DMS53 (cell line): ENCODE measurements at regions not wholly inside any gene's neighbourhood (a gene's known extent, or its start where the extent isn't known, plus 50 kb on each side); places are given as distances from the start of the nearest gene placed in this dataset.

ENCODE experiments used
- DNase-seq: peaks from one replicate; lab custom pipeline; 2025; lab: John Stamatoyannopoulos, UW

DNA sequence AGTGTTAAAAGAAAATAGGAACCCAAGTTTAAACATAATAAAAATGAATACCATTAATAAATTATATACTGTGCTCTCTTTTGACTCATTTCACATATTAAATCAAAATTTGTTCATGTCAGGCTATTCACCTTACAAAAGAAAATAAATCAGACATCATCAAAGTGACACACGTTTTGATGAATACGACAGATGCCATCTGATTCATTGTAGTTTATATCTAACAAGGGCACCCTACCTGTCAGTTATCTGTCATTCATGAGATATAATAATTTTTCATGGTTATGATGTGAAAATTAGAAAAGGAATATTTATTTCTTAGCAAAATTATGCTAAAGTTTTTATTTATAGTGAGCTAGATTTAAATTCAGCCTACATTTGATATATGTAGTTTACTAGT, 188.1 kb upstream of the PCDH17 start:
- no peak for DNase-seq

GRCh38 chr13:57450356-57450755, 181.2 kb upstream of the PCDH17 start:
- DNase-seq, result no peak

DNA sequence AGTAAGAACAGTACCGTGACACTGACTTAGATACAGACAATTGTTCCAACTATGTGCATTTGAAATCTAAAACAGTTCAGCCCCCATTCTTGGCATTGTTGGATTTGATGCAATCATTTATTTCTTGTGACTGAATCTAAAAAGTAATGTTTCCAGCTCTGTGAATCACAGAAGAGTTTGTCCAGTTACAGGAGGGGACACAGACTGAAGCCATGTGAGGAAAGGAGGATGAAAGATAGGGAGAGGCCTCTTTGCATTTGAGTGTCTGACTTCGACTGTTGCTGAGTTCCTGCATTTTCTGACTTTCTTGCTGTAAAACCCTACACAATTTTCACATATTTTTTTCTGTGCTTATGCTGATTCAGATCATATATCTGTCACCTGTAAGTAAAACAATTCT, 179.3 kb upstream of the PCDH17 start:
- no peak for DNase-seq

- no peak for DNase-seq
Observed at GRCh38 chr13:57470491-57470890, 161.1 kb upstream of the PCDH17 start.

DNA sequence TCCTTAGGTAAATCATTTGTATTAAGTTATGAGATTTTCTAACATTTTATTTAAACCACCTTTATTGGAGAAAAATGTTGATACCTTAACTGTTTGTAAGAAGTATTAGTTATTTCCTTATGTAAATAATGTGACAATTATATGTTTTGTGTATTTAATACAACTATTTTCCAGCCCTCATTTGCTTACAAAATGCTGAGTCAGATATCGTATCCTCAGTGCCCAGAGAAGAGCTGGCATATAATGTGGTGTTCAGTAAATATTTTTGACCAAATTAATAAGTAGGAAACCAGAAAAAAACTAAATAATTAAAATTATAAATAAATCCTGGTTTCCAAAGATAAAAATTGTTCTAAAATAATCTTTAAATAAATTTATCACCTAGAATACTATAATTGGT, 140.2 kb upstream of the PCDH17 start:
- DNase-seq, result no peak

GRCh38 chr13:57507752-57508463, 123.6 kb upstream of the PCDH17 start:
- DNase-seq, result no peak

DNA sequence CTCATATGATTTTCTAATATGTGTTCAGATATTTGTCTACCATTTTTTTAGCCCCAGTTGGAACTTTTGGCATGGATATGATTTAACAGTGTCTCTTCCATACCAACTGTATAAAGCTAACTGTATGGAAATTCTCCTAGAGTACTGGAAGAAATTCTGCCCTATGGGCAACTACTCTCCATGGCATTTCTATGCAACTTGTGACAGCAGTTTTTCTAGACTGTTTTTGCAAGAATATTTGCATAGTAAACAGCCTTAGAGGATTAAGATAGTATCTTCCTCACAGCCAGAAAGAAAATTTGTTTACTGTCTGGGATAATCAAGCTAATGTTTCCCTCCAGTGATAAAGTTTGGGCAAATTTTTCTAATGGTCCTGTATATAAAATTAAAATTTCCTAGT, 119.9 kb upstream of the PCDH17 start:
- DNase-seq, result no peak

- peak; percentile 2 for DNase-seq
Observed at GRCh38 chr13:57527114-57527735, 104.3 kb upstream of the PCDH17 start.

GRCh38 chr13:57531256-57531655, 100.3 kb upstream of the PCDH17 start:
- no peak for DNase-seq

DNA sequence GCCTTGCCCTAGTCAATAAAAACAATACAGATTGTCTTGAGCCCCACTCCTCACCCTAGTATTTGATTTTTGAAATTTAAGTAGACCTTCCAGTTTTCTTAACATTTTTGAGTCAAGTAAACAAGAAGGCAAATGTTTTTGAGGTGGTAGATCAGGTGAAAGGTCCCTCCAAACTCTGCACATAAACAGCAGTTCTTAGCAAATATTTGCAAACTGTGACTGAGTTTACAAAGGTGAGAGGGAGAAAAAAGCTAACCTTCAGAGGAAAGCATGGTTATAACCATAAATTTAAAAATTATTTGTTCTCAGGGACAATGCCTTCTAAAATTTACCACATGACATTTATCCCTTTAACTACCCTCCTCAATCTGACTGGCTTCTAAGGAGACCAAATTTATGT, 84.6 kb upstream of the PCDH17 start:
- DNase-seq, result no peak

- no peak for DNase-seq
Observed at GRCh38 chr13:57552437-57552836, 79.1 kb upstream of the PCDH17 start.

DNA sequence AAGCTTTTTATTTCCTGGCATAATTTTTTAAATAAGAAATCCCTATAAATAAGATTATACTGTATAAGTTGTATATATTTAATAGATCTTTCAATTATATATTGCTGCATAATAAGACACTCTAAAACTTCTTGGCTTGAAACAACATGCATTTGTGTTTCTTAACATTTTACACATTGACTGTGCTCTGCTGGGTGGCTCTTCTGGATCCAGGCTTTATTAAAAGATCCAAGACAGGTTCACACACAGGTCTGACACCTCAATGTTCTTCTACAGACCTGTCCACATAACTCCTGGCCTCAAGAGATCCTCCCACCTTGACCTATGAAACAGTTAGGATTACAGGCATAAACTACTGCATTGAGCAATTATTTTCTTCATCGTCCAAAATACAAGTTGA, 77.6 kb upstream of the PCDH17 start:
- DNase-seq, result no peak

- DNase-seq, result peak; percentile 46
Observed at GRCh38 chr13:57558051-57558467, 73.5 kb upstream of the PCDH17 start.

DNA sequence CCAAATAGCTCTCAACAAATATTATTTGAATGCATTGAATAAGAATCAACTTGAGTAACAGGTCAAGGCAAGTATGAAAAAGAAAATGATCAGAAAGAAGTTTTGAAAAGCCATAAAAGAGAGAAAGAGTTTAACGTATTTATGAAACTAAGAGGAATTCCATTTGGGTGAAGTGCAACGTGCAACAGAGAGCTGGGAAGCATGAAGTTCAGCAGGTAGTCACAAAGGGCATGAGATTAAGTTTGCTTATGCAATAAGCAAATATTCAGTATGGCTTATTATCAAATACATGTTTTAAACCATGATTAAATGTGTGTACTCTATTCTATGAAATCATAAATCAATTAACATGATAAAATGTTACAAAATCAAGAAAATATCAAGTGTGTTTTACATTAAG, 62.7 kb upstream of the PCDH17 start:
- DNase-seq, result no peak

DNA sequence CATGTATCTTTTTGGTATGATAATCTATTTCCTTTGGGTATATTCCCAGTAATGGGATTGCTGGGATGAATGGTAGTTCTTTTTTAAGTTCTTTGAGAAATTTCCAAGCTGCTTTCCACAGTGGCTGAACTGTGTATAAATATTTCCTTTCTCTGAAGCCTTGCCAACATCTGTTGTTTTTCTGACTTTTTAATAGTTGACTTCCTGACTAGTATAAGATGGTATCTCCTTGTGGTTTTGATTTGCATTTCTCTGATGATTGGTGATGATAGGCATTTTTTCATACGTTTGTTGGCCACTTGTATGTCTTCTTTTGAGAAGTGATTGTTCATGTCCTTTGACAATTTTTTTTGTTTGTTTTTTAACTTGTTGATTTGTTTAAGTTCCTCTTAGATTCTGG, 61.6 kb upstream of the PCDH17 start:
- no peak for DNase-seq
